GM12878 (cell line): ENCODE measurements at regions not wholly inside any gene's neighbourhood (a gene's known extent, or its start where the extent isn't known, plus 50 kb on each side); places are given as distances from the start of the nearest gene placed in this dataset.

ENCODE experiments used
- ATAC-seq: fragments of 200-7000 bp; cut with Tn5 transposase; 3 replicates; pipeline ENCODE4 v1.9.1; 2020; ENCODE audit warnings: mild to moderate bottlenecking, moderate library complexity
- BruUV-seq: library from RNA; stranded (reverse); fragments of 400-500 nt; replicated peaks from 2 replicates; lab custom pipeline; 2021; lab: Mats Ljungman, UMichigan
- CTCF ChIA-PET: fragments of 300-600 bp; sonication (Branson Sonifier 250); formaldehyde crosslinking; extraction: SDS; loops from one replicate; lab custom pipeline; 2021; ENCODE audit warnings: inconsistent platforms; lab: Yijun Ruan, JAX
- POLR2A ChIA-PET: fragments of 350-600 bp; formaldehyde crosslinking; extraction: SDS; loops from one replicate; lab custom pipeline; 2021; ENCODE audit warnings: inconsistent platforms; lab: Charles Lee
- RAD21 ChIA-PET: fragments of 300-600 bp; sonication (Branson Sonifier 250); formaldehyde crosslinking; loops from one replicate; lab custom pipeline; 2023; ENCODE audit warnings: antibody characterized with exemption; ENCODE audit not compliant: unreplicated experiment; lab: Charles Lee
- SMC1A ChIA-PET: fragments of 300-600 bp; sonication (Branson Sonifier 250); formaldehyde crosslinking; loops from one replicate; lab custom pipeline; 2023; ENCODE audit not compliant: unreplicated experiment, uncharacterized antibody; lab: Charles Lee
- DNase-seq: peaks from one replicate; pipeline ENCODE4 v3.0.0-alpha.2; 2011; ENCODE audit warnings: low read depth, low spot score
- FAIRE-seq: peaks from 3 replicates; lab custom pipeline; 2011; peaks lifted over from hg19 to GRCh38; lab: Jason Lieb, UNC
- H2AFZ ChIP-seq: 2 replicates; pipeline ENCODE4 v1.6.0; 2011; ENCODE audit warnings: low read depth, low read length, control low read depth; ENCODE audit not compliant: control insufficient read depth
- H3K27ac ChIP-seq: 2 replicates; pipeline ENCODE4 v1.5.1; 2011; ENCODE audit warnings: control low read depth; ENCODE audit not compliant: control insufficient read depth, insufficient read depth
- H3K27me3 ChIP-seq, 2 experiments: replicated peaks in 1 of 2; 2 replicates each; pipeline versions ENCODE4 v1.6.0 to v1.6.1; 2011; ENCODE audit warnings: low read length in 1 of 2; ENCODE audit not compliant: control insufficient read depth in 2 of 2, insufficient read depth in 2 of 2
- H3K36me3 ChIP-seq, 2 experiments: 2 replicates each; pipeline ENCODE4 v1.5.1; 2011; ENCODE audit warnings: low read length in 1 of 2; ENCODE audit not compliant: control insufficient read depth in 2 of 2, insufficient read depth in 2 of 2
- H3K4me1 ChIP-seq: 2 replicates; pipeline ENCODE4 v1.6.1; 2011; ENCODE audit warnings: mild to moderate bottlenecking, low read length, moderate library complexity, mixed read lengths; ENCODE audit not compliant: control insufficient read depth, insufficient read depth
- H3K4me2 ChIP-seq: 2 replicates; pipeline ENCODE4 v1.6.0; 2011; ENCODE audit warnings: control low read depth; ENCODE audit not compliant: control insufficient read depth, insufficient read depth
- H3K4me3 ChIP-seq: fragments of 200-600 bp; sonication (generic); 2 replicates; pipeline ENCODE4 v1.5.1; 2016
- H3K79me2 ChIP-seq: 2 replicates; pipeline ENCODE4 v1.6.0; 2011; ENCODE audit warnings: low read length; ENCODE audit not compliant: control insufficient read depth, insufficient read depth
- H3K9ac ChIP-seq: 2 replicates; pipeline ENCODE4 v1.8.0; 2011; ENCODE audit warnings: low read length, control low read depth, mixed read lengths; ENCODE audit not compliant: control insufficient read depth, insufficient read depth
- H3K9me3 ChIP-seq: replicated peaks from 3 replicates; pipeline ENCODE4 v1.5.1; 2011; ENCODE audit warnings: mild to moderate bottlenecking, low read length; ENCODE audit not compliant: control insufficient read depth, insufficient read depth
- H4K20me1 ChIP-seq: 2 replicates; pipeline ENCODE4 v1.6.0; 2011; ENCODE audit not compliant: control insufficient read depth, insufficient read depth
- ATF3 ChIP-seq: IDR thresholded peaks from 2 replicates; pipeline ENCODE4 v1.6.1; 2011; ENCODE audit warnings: low read depth, mild to moderate bottlenecking, low read length, moderate library complexity, borderline replicate concordance; ENCODE audit errors: extremely low read depth
- BCLAF1 ChIP-seq: fragments of 450-650 bp; IDR thresholded peaks from 2 replicates; pipeline ENCODE4 v1.6.1; 2017; ENCODE audit warnings: antibody characterized with exemption, mild to moderate bottlenecking, moderate library complexity
- BHLHE40 ChIP-seq, 2 experiments: fragments of 450-650 bp in 1 of 2; IDR thresholded peaks; 2 replicates each; pipeline ENCODE4 v1.6.1; 2011 to 2017; ENCODE audit warnings: low read depth in 2 of 2, borderline replicate concordance in 1 of 2, improper control_type of control experiment in 1 of 2, low read length in 1 of 2, mild to moderate bottlenecking in 1 of 2
- HDAC2 ChIP-seq: fragments of 200-600 bp; sonication (generic); IDR thresholded peaks from 2 replicates; pipeline ENCODE4 v1.6.1; 2017
- NKRF ChIP-seq: fragments of 450-650 bp; conservative IDR thresholded peaks from 2 replicates; pipeline ENCODE4 v1.6.1; 2017; ENCODE audit warnings: mild to moderate bottlenecking, moderate library complexity
- STAT3 ChIP-seq: IDR thresholded peaks from 2 replicates; pipeline ENCODE4 v1.6.1; 2011; ENCODE audit warnings: low read depth, low read length, improper control_type of control experiment
- ZNF207 ChIP-seq: fragments of 450-650 bp; IDR thresholded peaks from 2 replicates; pipeline ENCODE4 v1.6.1; 2014; ENCODE audit warnings: antibody characterized with exemption, mild to moderate bottlenecking, borderline replicate concordance
- ZNF384 ChIP-seq: IDR thresholded peaks from 2 replicates; pipeline ENCODE4 v1.6.1; 2012; ENCODE audit warnings: low read depth, mild to moderate bottlenecking, low read length, improper control_type of control experiment, borderline replicate concordance
- WGBS: methylation state at CpG from one replicate; pipeline ENCODE4 v1.1.6; 2016; ENCODE audit warnings: low lambda C conversion rate; ENCODE audit not compliant: insufficient replicate concordance, insufficient coverage; ENCODE audit errors: missing lambda C conversion rate; 5-methylcytosine and 5-hydroxymethylcytosine counted together
- in situ Hi-C: fragments of 300-500 bp; cut with MboI; formaldehyde crosslinking; loops from 9 replicates; pipeline ENCODE4 v1.14.3; 2018; ENCODE audit warnings: mixed read lengths
- intact Hi-C: fragments of 100-400 bp; cut with micrococcal nuclease; formaldehyde crosslinking; loops from one replicate; pipeline ENCODE4 v1.14.2; 2022; ENCODE audit not compliant: unreplicated experiment

DNA sequence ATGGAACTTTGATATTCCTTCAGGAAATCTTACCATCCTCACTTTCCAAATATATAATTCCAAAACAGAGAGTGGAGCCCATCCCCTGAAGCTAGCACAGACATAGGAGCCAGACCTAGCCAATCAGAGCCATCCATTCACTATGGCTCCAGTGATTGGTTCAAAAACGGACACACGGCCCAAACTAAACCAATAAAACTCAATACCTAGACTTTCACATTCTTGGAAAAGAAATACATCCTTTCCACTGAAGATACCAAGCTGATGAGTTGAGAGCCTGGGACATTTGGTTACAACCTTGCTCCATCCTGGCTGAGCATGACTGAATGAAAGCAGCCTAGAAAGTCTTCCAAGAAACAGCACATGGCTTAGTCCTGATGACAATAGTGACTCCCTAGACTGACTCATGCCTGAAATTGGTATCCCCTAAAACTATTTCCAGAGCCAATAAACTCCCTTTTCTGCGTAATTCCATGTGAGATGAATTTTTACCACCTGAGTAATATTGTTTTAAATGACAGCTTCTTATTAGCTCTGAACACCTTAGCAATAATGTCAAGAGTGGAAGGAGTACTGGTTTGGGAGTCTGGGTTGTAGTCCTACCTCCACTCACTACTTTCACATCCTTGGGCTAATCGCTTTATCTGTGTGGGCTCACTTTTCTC, 189.6 kb upstream of the LNX1 start:
- no peak overlapping the region for H2AFZ ChIP-seq
- ATAC-seq (no peak), DNase-seq (no peak), FAIRE-seq (peak; percentile 27)
- H3K4me2 ChIP-seq = no peak overlapping the region
- no peak overlapping the region for H3K4me3 ChIP-seq
- no peak overlapping the region for H3K27ac ChIP-seq
- in situ Hi-C loops (no loop called here), intact Hi-C loops (no loop called here)
- ChIA-PET CTCF (interaction anchor here (5.6 kb wide), 1 partner anchor 75 kb away, joined by 19 read pairs; no protein-coding TSS in a partner anchor), RAD21 (no interaction called here), SMC1A (no interaction called here), POLR2A (no interaction called here)
- no TSS peak for BruUV-seq
- no peak overlapping the region for H3K9ac ChIP-seq
- TF ChIP-seq BCLAF1 (no peak), HDAC2 (no peak), STAT3 (no peak)
- no peaks in the 10 kb centered on the region for H4K20me1 ChIP-seq
- H3K4me1 ChIP-seq = no peaks in the 10 kb centered on the region
- no peaks in the 10 kb centered on the region for H3K36me3 ChIP-seq
- no peaks in the 10 kb centered on the region for H3K27me3 ChIP-seq
- no peaks in the 10 kb centered on the region; the same call in 2 of the 3 replicates for H3K9me3 ChIP-seq
- H3K79me2 ChIP-seq = no peaks in the 10 kb centered on the region
- 53% methylated on average over 4 of the region's 4 CpGs for WGBS

DNA sequence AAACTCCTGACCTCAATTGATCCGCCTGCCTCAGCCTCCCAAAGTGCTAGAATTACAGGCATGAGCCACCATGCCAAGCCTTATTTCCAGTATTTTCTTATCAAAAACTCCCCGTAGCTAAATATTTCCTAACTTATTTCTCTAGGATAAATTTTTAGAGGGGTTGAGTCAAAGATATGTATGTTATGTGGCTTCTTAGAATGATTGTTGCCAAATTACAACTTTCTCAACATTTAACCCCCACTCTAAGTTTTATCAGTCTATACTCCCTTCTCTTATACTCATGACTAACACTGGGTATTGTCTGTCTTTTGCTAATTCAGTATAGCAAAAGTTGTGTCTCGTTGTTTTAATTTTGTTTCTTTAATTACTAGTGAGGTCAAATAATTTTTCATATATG, 187.7 kb upstream of the LNX1 start:
- H3K4me3 ChIP-seq = no peak overlapping the region
- no peak overlapping the region for H3K27ac ChIP-seq
- ChIA-PET SMC1A (no interaction called here), RAD21 (no interaction called here), POLR2A (no interaction called here), CTCF (interaction anchor here (5.6 kb wide), 1 partner anchor 73 kb away, joined by 19 read pairs; no protein-coding TSS in a partner anchor)
- no peak for DNase-seq
- in situ Hi-C loops = no loop called here
- 38% methylated on average over 3 of the region's 3 CpGs for WGBS
- TF ChIP-seq ZNF384 = no peak
- no peak for TF ChIP-seq ATF3
- no peak for TF ChIP-seq NKRF
- no peak for TF ChIP-seq ZNF207
- no peak for TF ChIP-seq BHLHE40 (IDR thresholded peaks at IDR 0.05; ENCODE audit: borderline replicate concordance in 1 of 2, low read depth in 2 of 2, low read length in 1 of 2)
- H3K27me3 ChIP-seq = no peaks in the 10 kb centered on the region
- no peaks in the 10 kb centered on the region for H3K79me2 ChIP-seq
- intact Hi-C loops = no loop called here
- H3K4me2 ChIP-seq = no peak overlapping the region
- no peak for FAIRE-seq
- H3K9me3 ChIP-seq = no peaks in the 10 kb centered on the region; the same call in 2 of the 3 replicates
- BruUV-seq = no TSS peak
- no peaks in the 10 kb centered on the region for H4K20me1 ChIP-seq
- H2AFZ ChIP-seq = no peak overlapping the region
- no peaks in the 10 kb centered on the region for H3K4me1 ChIP-seq
- ATAC-seq = no peak
- H3K36me3 ChIP-seq = no peaks in the 10 kb centered on the region
- no peak overlapping the region for H3K9ac ChIP-seq
